Kidney glomerular epithelial cell (primary cell): ENCODE measurements at regions not wholly inside any gene's neighbourhood (a gene's known extent, or its start where the extent isn't known, plus 50 kb on each side); places are given as distances from the start of the nearest gene placed in this dataset.
"Not testable (repeated sequence)": the region's sequence is repeated elsewhere in the genome, so short reads cannot be mapped to it uniquely, and the experiment has no call there.

Experiments used
- DNase-seq: peaks from one replicate; lab custom pipeline; 2025; lab: John Stamatoyannopoulos, UW

DNA sequence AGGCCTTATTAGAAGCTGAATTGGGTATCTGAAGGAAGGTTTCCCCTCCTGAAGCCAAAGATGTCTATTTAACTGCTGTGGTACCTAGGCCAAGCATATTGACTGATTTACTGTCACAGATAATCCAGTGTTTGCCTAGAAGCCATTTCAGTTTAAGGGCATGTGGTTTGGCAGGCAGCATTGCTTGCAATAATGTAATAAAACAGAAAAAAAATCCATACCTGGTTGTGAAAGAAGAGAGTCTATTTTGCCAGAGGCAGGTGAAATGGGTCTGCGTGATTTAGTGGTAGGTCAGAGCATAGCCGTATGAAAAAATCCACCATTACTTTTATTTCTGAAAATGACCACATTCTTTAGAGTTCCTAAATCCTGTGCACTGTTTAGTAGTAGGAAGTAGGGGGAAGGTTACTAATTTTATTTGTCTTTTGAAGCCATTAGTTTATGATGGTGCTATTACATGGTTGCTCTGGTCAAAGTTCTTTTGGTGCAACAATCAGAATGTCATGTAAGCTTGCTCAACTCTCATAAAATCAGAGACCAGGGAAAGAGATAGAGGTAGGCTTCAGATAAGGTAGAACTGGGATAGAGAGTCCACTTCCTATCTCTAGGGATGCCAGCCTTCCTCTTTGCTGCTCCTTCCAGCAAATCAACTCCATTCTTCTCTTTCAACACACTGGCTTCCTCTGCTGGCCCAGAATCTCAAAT lies 343.4 kb downstream of the GPD2 start:
- no peak for DNase-seq

DNA sequence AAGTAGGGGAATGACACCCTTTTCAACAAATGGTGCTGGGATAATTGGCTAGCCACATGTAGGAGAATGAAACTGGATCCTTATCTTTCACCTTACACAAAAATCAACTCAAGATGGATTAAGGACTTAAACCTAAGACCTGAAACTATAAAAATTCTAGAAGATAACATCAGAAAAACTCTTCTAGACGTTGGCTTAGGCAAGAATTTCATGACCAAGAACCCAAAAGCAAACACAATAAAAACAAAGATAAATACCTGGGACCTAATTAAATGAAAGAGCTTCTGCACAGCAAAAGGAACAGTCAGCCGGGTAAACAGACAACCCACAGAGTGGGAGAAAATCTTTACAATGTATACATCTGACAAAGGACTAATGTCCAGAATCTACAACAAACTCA lies 345.5 kb downstream of the GPD2 start:
- DNase-seq, result not testable (repeated sequence)

GRCh38 chr2:156784020-156784701 lies 348.0 kb downstream of the GPD2 start:
- DNase-seq, result no peak

DNA sequence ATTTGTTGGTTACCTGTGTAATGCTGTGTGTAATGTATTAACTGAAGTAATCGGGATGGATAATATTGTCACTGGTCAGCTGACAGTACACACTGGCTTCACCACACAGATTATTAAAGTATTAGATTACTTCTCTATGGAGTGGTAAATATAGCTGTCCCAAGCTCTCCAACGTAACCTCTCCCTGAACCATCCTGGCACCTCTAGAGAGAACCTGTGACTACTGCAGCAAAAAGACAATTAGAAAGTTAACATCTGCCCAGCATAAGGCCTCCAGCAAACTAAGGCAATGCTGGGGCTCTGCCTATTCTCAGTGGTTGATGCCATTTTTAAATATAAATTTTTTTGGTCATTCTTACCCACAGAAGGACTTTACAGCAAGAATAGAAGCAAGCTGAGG lies 351.3 kb downstream of the GPD2 start:
- DNase-seq, result no peak

DNA sequence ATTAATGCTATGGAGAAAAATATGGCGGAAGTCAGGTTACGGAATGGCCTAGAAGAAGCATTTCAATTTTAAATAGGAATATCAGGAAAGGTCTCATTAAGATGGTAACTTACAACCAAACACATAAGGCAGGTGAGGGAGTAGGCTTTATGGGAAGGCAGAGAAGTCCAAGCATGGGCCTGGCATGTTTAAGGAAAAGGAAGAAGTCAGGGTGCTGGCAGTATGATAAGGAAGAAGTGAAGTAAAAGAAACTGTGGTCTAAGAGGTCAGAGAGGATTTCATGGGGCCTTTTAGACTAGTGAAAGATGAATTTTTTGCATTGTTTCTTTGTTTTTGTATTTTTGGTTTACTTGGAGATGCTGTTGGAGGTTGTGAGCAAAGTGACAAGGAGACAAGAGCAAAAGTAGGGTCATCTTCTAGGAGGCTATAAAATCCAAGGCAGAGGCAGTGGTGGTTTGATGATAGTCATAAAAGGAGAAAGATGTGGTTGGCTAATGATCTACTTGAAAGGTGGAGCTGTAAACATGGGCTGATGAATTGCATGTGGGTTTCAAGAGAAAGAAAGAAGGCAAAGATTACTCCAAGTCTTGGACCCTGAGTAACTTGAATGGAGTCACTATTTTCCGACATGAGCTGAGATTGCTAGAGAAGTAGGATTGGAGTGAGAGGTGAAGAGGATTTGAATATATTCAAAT lies 354.3 kb downstream of the GPD2 start:
- DNase-seq, result no peak

DNA sequence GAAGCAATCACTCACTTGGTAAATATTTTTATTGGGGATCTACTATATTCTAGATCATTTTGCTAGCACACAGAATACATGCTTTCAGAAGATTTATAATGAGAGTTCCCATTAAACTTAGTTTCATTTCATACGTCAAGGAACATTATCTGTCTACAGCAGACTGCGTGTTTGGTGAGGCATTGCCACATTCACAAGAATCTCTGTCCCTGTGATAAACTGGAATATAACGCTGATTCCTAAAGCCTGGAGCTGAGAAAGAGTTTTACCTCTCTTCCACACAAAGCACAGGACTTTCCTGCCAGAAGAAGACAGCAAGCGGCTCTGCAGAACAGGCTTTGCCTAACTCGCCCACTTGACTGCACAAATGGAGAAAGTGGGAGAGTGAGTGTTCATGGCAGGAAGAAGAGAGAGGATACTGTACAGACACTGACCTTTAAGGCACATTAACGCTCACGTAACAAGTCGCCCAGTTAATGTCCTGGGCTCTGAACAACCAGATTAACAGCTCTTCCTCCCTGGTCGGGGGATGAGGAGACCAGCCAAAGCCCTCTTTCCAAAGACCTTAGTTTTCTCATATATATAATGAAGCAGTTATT lies 356.2 kb downstream of the GPD2 start:
- DNase-seq, result no peak

- DNase-seq, result no peak
Measured at GRCh38 chr2:156797832-156798231, 361.7 kb downstream of the GPD2 start.

DNA sequence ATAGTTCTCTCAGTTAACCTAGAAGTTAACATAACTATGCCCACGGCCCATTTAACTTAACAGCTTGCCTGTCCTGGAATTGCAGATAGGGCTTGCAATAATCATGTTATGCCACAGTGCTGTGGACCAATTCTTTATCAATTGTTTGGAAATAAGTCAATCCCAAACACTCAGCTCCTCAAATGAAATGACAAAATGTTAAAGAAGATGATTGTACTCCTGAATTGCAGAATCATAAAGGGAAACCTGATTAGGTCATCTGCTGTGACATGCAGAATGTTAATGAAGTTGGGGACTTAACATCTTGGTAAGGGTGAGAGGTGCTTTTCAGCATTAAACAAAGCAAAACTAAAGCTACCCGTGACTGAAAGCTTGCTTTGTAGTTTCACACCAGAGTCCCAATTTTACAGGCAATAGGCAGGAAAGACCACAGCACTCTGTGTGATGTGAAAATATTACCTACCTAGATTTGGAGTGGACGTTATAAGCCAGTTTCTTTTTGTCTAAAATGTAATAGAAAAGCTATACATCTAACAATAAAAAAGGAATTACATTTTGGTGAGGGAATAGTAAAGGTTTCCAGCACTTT lies 364.0 kb downstream of the GPD2 start:
- DNase-seq, result no peak

- DNase-seq, result no peak
Measured at GRCh38 chr2:156800781-156801361, 364.7 kb downstream of the GPD2 start.

- DNase-seq, result no peak
Measured at GRCh38 chr2:156803243-156803642, 367.1 kb downstream of the GPD2 start.

GRCh38 chr2:156803967-156804366 lies 367.8 kb downstream of the GPD2 start:
- DNase-seq, result no peak

GRCh38 chr2:156810094-156810493 lies 373.9 kb downstream of the GPD2 start:
- DNase-seq, result no peak

GRCh38 chr2:156812496-156812895 lies 376.3 kb downstream of the GPD2 start:
- DNase-seq, result no peak

DNA sequence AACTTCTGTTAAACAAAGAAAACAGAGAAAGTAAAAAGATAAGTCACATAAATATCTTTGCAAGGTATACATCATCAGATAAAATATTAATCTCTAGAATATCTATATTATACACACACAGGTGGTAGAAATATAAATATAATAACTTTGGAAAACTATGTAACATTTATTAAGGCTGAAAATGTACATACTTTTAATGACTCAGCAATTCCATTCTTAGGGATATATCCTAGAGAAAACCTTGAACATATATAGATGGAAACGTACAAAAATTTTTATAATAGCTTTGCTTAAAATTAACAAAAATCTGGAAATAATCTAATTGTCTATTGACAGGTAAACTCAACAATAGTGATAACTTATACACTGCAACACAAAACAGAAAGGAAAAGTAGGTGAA lies 381.3 kb downstream of the GPD2 start:
- DNase-seq, result no peak

GRCh38 chr2:156818221-156818620 lies 382.0 kb downstream of the GPD2 start:
- no peak for DNase-seq

DNA sequence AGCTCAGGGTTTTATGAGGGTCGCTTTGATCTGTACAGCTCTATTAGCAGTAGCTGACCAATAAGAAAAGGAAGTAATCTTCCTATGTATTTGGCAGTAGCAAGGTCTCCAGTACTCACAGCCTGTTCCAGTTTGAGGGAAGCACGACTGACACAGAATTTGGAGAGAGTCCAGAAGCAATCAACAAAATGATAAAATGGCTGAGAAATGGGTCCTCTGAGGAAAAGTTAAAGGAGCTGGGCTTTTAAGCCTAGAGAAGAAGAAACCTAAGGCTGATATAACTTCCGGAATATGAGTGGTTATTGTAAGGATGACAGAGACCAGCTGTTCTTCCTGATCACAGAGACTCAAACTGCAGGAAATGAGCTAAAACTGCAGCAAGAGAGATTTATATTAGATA lies 382.8 kb downstream of the GPD2 start:
- no peak for DNase-seq

DNA sequence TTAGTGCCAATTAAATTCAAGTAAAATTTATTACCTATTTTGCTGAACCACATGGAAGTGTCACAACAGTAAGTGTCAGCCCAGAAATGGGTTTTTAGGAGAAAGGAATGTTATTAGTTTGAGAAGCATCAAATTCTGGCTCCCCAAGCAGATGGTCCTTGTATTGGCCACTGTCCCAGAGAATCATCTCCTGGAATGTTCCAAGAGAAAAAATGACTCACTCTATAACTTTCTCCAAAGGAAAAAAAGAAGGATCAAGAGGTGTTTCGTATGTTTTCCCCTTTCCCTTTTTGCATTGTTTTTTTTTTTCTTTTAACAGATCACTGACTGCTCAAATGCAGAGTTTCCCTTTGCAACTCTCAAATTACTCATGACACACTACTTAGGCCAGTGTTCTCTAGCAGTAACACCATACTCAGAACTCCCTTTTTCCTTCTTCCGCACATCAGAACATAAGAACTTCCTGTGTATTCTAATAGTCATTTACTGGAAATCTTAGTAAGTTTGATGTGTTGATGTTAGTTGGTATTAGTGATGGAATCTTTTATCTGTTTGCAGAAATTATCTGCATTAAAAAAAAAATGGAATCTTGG lies 390.3 kb downstream of the GPD2 start:
- no peak for DNase-seq

DNA sequence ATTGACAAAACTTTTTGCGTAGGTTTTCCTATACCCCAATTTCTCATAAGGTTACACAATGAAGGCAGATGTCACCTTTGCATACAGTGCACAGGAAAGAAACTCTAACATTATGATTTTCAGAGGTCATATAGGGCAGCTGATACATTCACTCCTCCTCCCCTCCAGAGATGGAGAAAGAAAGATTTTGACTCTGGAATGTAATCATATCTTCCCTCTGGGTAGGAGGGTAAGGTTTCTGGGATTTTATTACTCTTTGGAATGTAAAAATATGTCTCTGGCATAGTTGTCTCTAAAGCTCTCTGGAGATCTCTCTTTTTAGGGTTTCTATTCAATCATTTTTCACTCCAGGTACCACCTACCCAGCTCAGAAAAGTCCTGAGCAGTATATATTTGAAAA lies 398.3 kb downstream of the GPD2 start:
- DNase-seq, result no peak

DNA sequence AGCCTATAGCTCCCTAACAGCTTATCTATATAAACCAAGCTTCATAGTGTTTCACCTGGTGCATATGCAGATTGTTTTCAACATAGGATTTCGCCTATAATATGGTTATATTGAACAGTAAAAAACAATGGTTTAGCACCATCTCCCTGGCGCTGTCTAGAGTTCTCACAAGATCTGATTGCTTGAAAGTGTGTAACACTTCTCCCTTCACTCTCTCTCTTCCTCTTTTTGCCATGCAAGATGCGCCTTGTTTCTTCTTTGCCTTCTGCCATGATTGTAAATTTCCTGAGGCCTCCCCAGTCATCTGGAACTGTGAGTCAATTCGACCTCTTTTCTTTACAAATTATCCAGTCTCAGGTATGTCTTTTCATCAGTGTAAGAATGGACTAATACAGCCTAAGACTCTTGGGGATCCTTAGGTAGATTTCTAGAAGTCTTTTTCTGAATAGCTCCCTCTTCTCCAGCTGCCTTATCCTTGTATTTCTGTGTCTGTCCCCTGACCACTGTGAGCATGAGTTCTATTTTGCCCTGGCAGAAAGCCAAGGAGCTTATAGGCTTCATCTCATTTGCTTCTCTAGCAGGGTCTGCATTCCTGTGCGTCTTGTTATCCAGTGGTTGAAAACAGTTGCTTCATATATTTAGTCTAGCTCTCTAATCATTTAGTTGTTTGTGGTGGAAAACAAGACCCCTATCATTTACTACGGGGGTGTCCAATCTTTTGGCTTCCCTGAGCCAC lies 401.6 kb downstream of the GPD2 start:
- no peak for DNase-seq

- DNase-seq, result no peak
Measured at GRCh38 chr2:156841321-156841720, 405.1 kb downstream of the GPD2 start.
